ENCODE measurements at regions not wholly inside any gene's neighbourhood (a gene's known extent, or its start where the extent isn't known, plus 50 kb on each side); places are given as distances from the start of the nearest gene placed in this dataset.
A peak's percentile ranks its signal among the peaks of the same experiment; 100 is the strongest.

GRCh38 chr6:92617721-92618120 is 801.6 kb downstream of the EPHA7 start:
- Histone ChIP-seq H3K18ac (ENCODE audit: extremely low read depth, low read length) (no peak overlapping the region), H3K4me1 (replicated peaks in 1 of 4; ENCODE audit: control insufficient read depth in 3 of 4, insufficient read depth in 4 of 4, low read length in 3 of 4) (no peaks in the 10 kb centered on the region), H3K9me3 (ENCODE audit: insufficient read depth in 2 of 2, low read depth in 1 of 2, low read length in 1 of 2) (no peaks in the 10 kb centered on the region), H3K79me1 (ENCODE audit: low read depth, low read length) (no peaks in the 10 kb centered on the region), H2BK120ac (replicated peaks; ENCODE audit: low read depth, low read length) (no peak overlapping the region), H3K79me2 (ENCODE audit: control insufficient read depth in 1 of 2, insufficient read depth in 2 of 2, low read length in 2 of 2) (no peaks in the 10 kb centered on the region), H3K9ac (replicated peaks in 1 of 4; ENCODE audit: extremely low read depth in 1 of 4, low read depth in 3 of 4, low read length in 3 of 4) (no peak overlapping the region), H3K27ac (ENCODE audit: low read depth, low read length) (no peak overlapping the region), H2BK15ac (ENCODE audit: low read length) (no peak overlapping the region), H4K5ac (ENCODE audit: insufficient read length, low read depth, low read length) (no peak overlapping the region), H4K8ac (ENCODE audit: extremely low read depth, insufficient read depth, low read length) (no peak overlapping the region; the same call in 1 of the 2 replicates), H3K36me3 (ENCODE audit: control insufficient read depth in 2 of 4, insufficient read depth in 4 of 4, low read length in 3 of 4) (no peaks in the 10 kb centered on the region), H3K14ac (ENCODE audit: insufficient read length) (no peak overlapping the region), H2AFZ (ENCODE audit: low read length) (0 out of 2 replicates have a peak overlapping the region, but pooled peaks have one; percentile 32), H2BK5ac (ENCODE audit: low read depth, low read length) (no peak overlapping the region), H2BK20ac (ENCODE audit: low read length) (no peak overlapping the region), H2BK12ac (ENCODE audit: low read depth, low read length) (no peak overlapping the region), H3K23me2 (ENCODE audit: low read depth, low read length) (no peaks in the 10 kb centered on the region), H3K4me3 (ENCODE audit: extremely low read depth in 1 of 4, insufficient read depth in 2 of 4, low read depth in 3 of 4, low read length in 4 of 4) (no peak overlapping the region), H3K56ac (replicated peaks; ENCODE audit: insufficient read length, low read depth, low read length) (no peak overlapping the region), H4K91ac (replicated peaks; ENCODE audit: insufficient read length, low read length) (no peak overlapping the region), H3K23ac (ENCODE audit: insufficient read length) (no peak overlapping the region), H3K4me2 (ENCODE audit: insufficient read depth in 1 of 2, low read depth in 2 of 2, low read length in 2 of 2) (no peak overlapping the region), H2AK5ac (ENCODE audit: low read depth, low read length) (no peak overlapping the region), H3K27me3 (replicated peaks in 1 of 4; ENCODE audit: control insufficient read depth in 3 of 4, extremely low read depth in 1 of 4, insufficient read depth in 3 of 4, low read length in 3 of 4) (no peaks in the 10 kb centered on the region), H4K20me1 (replicated peaks in 1 of 2; ENCODE audit: control insufficient read depth in 1 of 2, insufficient read depth in 2 of 2, low read length in 2 of 2) (no peaks in the 10 kb centered on the region), H3K4ac (replicated peaks; ENCODE audit: insufficient read length, low read depth, low read length) (no peak overlapping the region)
- TF ChIP-seq GABPA (IDR thresholded peaks at IDR 0.05; ENCODE audit: borderline replicate concordance, insufficient read depth, low read length), result no peak
- no peak for TF ChIP-seq NANOG (IDR thresholded peaks at IDR 0.05; ENCODE audit: insufficient read depth, low read depth, low read length, poor library complexity, severe bottlenecking)
- POLR2A ChIA-PET (ENCODE audit: partially characterized antibody), result no interaction called here
- DNase-seq (ENCODE audit: low read depth in 1 of 2, low spot score in 2 of 2), result no peak
- no peak for FAIRE-seq
- WGBS, 2 experiments (ENCODE audit: extremely low coverage in 1 of 2, insufficient coverage in 1 of 2, insufficient read length in 1 of 2, insufficient replicate concordance in 2 of 2, low coverage in 1 of 2, low lambda C conversion rate in 2 of 2, missing lambda C conversion rate in 1 of 2), result 94% methylated on average over 3 of the region's 3 CpGs; no CpG with 5 or more reads in 1 of the 2 experiments
- CTCF ChIA-PET (ENCODE audit: partially characterized antibody), result interaction anchor here (1.3 kb wide), 1 partner anchor 27 kb away, joined by 3 read pairs; no protein-coding TSS in a partner anchor

All from H1 (cell line).